ENCODE measurements at regions not wholly inside any gene's neighbourhood (a gene's known extent, or its start where the extent isn't known, plus 50 kb on each side); places are given as distances from the start of the nearest gene placed in this dataset.

GRCh38 chr9:117835798-117836197 lies 131.6 kb downstream of the TLR4 start:
- no peak overlapping the region for H2AFZ ChIP-seq (ENCODE audit: control insufficient read depth, low read depth, low read length)
- H3K27me3 ChIP-seq (replicated peaks in 1 of 2; ENCODE audit: control insufficient read depth in 2 of 2, insufficient read depth in 2 of 2, low read length in 1 of 2) = no peaks in the 10 kb centered on the region; a peak in 1 of 4 replicates
- intact Hi-C loops (cut with micrococcal nuclease; ENCODE audit: unreplicated experiment) = no loop called here
- SMC1A ChIA-PET (ENCODE audit: uncharacterized antibody, unreplicated experiment) = no interaction called here
- ATAC-seq (peak; percentile 86), FAIRE-seq (no peak), DNase-seq (ENCODE audit: low read depth, low spot score) (no peak)
- RAD21 ChIA-PET (ENCODE audit: unreplicated experiment) = no interaction called here
- in situ Hi-C loops (cut with MboI) = no loop called here
- no peaks in the 10 kb centered on the region for H3K79me2 ChIP-seq (ENCODE audit: control insufficient read depth, insufficient read depth, low read length)
- H3K9ac ChIP-seq (ENCODE audit: control insufficient read depth, insufficient read depth, low read length) = no peak overlapping the region
- H3K27ac ChIP-seq (ENCODE audit: control insufficient read depth, insufficient read depth) = no peak overlapping the region
- H3K4me1 ChIP-seq (ENCODE audit: control insufficient read depth, insufficient read depth, low read length) = no peaks in the 10 kb centered on the region
- no peak overlapping the region for H3K4me2 ChIP-seq (ENCODE audit: control insufficient read depth, insufficient read depth)
- BruUV-seq (replicated peaks) = no TSS peak
- H3K36me3 ChIP-seq (ENCODE audit: control insufficient read depth in 2 of 2, insufficient read depth in 2 of 2, low read length in 1 of 2) = no peaks in the 10 kb centered on the region
- POLR2A ChIA-PET = no interaction called here
- H3K9me3 ChIP-seq (replicated peaks; ENCODE audit: control insufficient read depth, insufficient read depth, low read length) = no peaks in the 10 kb centered on the region
- 0% methylated on average over 1 of the region's 1 CpG for WGBS (ENCODE audit: insufficient coverage, insufficient replicate concordance, low lambda C conversion rate, missing lambda C conversion rate)
- H3K4me3 ChIP-seq = no peak overlapping the region
- CTCF ChIA-PET = interaction anchor here (1.0 kb wide), 1 partner anchor 9 kb away, joined by 3 read pairs; no protein-coding TSS in a partner anchor
- H4K20me1 ChIP-seq (ENCODE audit: control insufficient read depth, insufficient read depth) = no peaks in the 10 kb centered on the region
- TF ChIP-seq ATF7 (IDR thresholded peaks at IDR 0.05; ENCODE audit: low read depth) (peak; percentile 48; the same call in 1 of the 2 replicates), PAX8 (IDR thresholded peaks at IDR 0.05) (no peak), IRF4 (IDR thresholded peaks at IDR 0.05; ENCODE audit: low read depth, low read length) (peak; percentile 81; the same call in 1 of the 2 replicates), TBL1XR1 (IDR thresholded peaks at IDR 0.05; ENCODE audit: low read depth, low read length) (no peak), SREBF2 (IDR thresholded peaks at IDR 0.05; ENCODE audit: low read length) (no peak), KLF5 (IDR thresholded peaks at IDR 0.05; ENCODE audit: partially characterized antibody) (no peak), SMAD5 (IDR thresholded peaks at IDR 0.05; ENCODE audit: low read depth) (no peak), IRF5 (IDR thresholded peaks at IDR 0.05; ENCODE audit: borderline replicate concordance) (no peak), MXI1 (IDR thresholded peaks at IDR 0.05; ENCODE audit: low read depth, low read length) (no peak), ZNF622 (IDR thresholded peaks at IDR 0.05) (no peak), ESRRA (IDR thresholded peaks at IDR 0.05; ENCODE audit: low read length) (no peak), FOXK2 (IDR thresholded peaks at IDR 0.05) (no peak), SIN3A (IDR thresholded peaks at IDR 0.05; ENCODE audit: low read depth, low read length) (no peak), KAT2A (conservative IDR thresholded peaks at IDR 0.05; ENCODE audit: control insufficient read depth, low read depth, low read length) (no peak), NFIC (IDR thresholded peaks at IDR 0.05; ENCODE audit: low read depth, low read length) (no peak), ETV6 (conservative IDR thresholded peaks at IDR 0.05 in 1 of 2, IDR thresholded peaks at IDR 0.05 in 1 of 2; ENCODE audit: borderline replicate concordance in 1 of 2, low read depth in 1 of 2) (peak in 1 of 2 experiments; percentile 42; a peak in 1 of 4 replicates), ZBTB11 (CRISPR knock-in tag; IDR thresholded peaks at IDR 0.05) (no peak)
- TF ChIP-seq, protein P1, sequence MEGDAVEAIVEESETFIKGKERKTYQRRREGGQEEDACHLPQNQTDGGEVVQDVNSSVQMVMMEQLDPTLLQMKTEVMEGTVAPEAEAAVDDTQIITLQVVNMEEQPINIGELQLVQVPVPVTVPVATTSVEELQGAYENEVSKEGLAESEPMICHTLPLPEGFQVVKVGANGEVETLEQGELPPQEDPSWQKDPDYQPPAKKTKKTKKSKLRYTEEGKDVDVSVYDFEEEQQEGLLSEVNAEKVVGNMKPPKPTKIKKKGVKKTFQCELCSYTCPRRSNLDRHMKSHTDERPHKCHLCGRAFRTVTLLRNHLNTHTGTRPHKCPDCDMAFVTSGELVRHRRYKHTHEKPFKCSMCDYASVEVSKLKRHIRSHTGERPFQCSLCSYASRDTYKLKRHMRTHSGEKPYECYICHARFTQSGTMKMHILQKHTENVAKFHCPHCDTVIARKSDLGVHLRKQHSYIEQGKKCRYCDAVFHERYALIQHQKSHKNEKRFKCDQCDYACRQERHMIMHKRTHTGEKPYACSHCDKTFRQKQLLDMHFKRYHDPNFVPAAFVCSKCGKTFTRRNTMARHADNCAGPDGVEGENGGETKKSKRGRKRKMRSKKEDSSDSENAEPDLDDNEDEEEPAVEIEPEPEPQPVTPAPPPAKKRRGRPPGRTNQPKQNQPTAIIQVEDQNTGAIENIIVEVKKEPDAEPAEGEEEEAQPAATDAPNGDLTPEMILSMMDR (IDR thresholded peaks at IDR 0.05 in 2 of 3, conservative IDR thresholded peaks at IDR 0.05 in 1 of 3; ENCODE audit: control insufficient read depth in 2 of 3, extremely low read depth in 1 of 3, insufficient read depth in 1 of 3, low read depth in 3 of 3, low read length in 3 of 3) = no peak
- TF ChIP-seq, protein P2, sequence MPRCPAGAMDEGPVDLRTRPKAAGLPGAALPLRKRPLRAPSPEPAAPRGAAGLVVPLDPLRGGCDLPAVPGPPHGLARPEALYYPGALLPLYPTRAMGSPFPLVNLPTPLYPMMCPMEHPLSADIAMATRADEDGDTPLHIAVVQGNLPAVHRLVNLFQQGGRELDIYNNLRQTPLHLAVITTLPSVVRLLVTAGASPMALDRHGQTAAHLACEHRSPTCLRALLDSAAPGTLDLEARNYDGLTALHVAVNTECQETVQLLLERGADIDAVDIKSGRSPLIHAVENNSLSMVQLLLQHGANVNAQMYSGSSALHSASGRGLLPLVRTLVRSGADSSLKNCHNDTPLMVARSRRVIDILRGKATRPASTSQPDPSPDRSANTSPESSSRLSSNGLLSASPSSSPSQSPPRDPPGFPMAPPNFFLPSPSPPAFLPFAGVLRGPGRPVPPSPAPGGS (IDR thresholded peaks at IDR 0.05; ENCODE audit: borderline replicate concordance, insufficient read depth, low read depth, low read length, poor library complexity, severe bottlenecking) = no peak

All from GM12878 (cell line).